ENCODE measurements at regions not wholly inside any gene's neighbourhood (a gene's known extent, or its start where the extent isn't known, plus 50 kb on each side); places are given as distances from the start of the nearest gene placed in this dataset.
"Not testable (repeated sequence)": the region's sequence is repeated elsewhere in the genome, so short reads cannot be mapped to it uniquely, and the experiment has no call there.

DNA sequence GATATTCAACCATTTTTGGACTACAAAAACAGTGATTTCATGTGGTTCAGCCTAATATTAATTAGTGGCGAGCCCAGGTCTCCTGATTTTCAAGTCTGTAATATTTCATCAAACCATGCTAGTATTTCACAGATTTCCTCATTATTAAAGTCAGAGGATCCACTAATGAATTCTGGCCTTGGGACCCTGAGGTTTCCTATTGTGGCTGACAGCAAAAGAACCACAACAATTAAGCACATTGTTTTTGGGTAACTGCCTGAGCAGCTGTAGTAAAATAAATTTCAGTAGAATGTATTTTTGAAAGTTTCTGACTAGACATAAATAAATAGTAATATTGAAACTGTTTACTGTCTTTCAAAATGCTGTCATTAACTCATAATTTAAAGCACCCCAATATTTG lies 630.7 kb upstream of the MMS22L start:
- DNase-seq (ENCODE audit: low read depth, low spot score), result no peak

- DNase-seq (ENCODE audit: low read depth, low spot score), result no peak
Observed at GRCh38 chr6:97914912-97915311, 631.9 kb upstream of the MMS22L start.

- DNase-seq (ENCODE audit: low read depth, low spot score), result no peak
Observed at GRCh38 chr6:97915537-97915936, 632.5 kb upstream of the MMS22L start.

GRCh38 chr6:97917369-97917768 lies 634.4 kb upstream of the MMS22L start:
- DNase-seq (ENCODE audit: low read depth, low spot score), result peak; percentile 8

DNA sequence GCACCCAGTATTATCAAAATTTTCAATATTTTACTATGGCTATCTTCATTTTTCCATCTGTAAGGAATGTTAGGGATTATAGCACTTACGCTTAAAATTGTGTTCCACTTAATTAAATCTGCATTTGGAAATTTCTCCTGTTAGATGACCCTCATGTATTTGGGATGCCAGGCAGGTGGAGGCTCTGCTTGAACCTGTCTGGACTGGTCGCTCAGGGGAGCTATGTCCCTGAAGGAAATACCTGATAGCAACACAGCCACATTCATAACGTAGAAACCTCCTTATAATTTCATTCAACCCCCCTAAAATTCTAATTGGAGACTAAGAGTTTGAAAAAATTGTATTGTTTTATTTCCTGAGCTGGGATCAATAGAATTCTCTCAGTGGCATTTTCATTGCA lies 636.0 kb upstream of the MMS22L start:
- no peak for DNase-seq (ENCODE audit: low read depth, low spot score)

DNA sequence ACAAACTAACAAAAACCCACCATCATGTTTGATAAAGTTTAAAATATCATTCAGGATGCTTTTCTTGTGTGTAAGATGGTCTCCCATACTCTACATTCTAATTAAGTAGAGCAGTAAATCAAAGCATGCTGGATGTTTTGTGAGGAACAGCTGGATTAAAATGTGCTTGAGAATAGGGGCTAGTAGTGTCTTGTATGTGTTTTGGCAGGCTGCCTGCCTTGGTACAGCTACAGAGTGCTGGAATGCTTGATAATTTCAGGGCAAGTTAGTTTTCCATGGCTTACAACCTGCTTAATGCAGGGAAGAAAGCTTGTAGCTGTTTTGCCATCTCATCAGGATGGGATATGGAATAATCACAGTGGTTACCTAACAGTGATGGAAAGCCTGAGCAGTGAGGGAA lies 636.6 kb upstream of the MMS22L start:
- DNase-seq (ENCODE audit: low read depth, low spot score), result no peak

DNA sequence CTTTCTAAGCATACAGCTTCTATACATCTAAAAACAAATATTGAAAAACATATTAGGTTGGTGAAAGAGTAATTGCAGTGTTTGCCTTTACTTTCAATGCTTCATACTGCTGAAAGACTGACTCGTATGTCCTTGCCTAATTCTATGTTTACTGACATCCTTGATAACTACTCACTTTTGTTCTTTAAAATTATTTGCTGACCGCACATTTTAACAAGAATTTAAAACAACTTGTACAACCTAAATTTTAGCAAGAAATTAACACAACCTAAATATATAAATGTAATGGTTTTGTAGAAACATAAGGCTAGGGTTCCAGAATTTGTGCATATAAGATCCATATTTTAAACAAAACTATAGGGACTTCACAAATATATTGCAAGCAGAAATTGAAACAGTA lies 640.2 kb upstream of the MMS22L start:
- no peak for DNase-seq (ENCODE audit: low read depth, low spot score)

DNA sequence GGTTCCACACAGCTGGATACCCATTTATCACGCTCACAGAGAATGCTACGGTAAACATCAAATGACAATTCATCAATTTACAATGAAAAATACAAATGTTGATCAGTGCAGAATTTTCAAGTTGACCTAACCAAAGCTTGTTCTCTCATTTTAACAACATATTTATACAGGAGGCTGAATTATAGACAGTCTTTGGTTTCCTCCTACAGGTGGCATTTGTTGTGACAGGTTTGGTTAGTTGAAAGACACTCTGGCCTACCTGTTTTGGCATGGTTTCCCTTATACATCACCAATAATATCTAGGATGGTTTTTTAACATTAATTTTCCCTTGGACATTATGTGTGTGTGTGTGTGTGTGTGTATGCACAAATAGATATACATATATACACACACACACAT lies 642.5 kb upstream of the MMS22L start:
- DNase-seq (ENCODE audit: low read depth, low spot score), result no peak

- DNase-seq (ENCODE audit: low read depth, low spot score), result no peak
Observed at GRCh38 chr6:97939440-97940168, 656.6 kb upstream of the MMS22L start.

DNA sequence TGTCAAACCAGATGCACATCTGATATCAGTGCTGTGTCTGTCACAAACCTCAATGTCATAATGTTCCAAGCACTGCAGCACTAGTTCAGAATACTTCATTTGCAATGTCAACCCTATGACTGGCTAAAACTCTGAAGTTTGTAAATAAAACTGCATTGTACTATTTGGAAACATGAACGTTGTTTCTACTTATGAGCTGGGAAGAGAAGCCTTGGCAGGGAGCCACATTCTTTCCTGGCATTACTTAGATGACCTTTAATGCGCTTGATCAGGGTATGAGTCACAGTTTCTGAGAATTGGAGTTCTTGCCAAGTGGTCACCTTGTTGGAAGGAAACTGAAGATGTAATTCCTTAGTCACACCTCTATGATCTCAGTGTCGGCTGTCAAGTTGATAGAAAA lies 664.8 kb upstream of the MMS22L start:
- DNase-seq (ENCODE audit: low read depth, low spot score), result no peak

DNA sequence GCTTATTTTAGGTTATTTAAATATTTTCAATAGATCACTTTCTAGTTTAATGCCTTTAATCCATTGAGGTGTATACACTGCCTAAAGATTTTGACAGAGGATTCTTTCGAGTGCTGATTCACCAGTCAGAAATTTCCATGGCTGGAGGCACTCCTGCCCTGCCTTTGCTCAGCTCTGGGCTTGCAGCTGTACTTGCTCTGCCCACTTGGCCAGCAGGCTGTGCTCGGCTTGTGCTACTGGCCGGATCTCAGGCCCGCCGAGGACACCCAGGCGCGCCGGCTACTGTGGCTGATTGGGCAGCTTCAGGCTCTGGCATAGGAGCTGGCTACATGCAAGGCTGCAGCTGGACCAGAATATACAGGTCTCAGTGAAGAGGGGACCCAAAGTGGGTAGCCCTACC lies 675.1 kb upstream of the MMS22L start:
- DNase-seq (ENCODE audit: low read depth, low spot score), result peak; percentile 83

DNA sequence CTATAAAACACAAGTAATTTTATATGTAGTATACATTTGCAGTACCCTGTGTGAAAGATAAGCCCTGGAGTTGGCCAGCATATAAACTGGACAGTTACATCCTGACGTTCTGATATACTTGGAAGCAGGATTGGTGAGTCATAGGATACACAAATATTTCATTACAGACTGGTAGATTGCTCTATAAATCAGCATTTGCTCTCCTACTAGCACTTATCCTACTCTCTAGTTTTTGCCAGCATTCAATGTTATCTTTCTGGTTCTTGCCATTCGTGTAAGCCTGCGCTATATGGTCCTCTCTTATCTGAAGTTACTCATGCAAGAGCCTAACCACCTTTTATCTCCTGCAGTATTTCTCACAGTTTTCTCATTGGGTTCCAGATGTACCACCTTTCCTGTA lies 680.2 kb upstream of the MMS22L start:
- DNase-seq (ENCODE audit: low read depth, low spot score), result no peak

- DNase-seq (ENCODE audit: low read depth, low spot score), result no peak
Observed at GRCh38 chr6:97969065-97969464, 686.0 kb upstream of the MMS22L start.

DNA sequence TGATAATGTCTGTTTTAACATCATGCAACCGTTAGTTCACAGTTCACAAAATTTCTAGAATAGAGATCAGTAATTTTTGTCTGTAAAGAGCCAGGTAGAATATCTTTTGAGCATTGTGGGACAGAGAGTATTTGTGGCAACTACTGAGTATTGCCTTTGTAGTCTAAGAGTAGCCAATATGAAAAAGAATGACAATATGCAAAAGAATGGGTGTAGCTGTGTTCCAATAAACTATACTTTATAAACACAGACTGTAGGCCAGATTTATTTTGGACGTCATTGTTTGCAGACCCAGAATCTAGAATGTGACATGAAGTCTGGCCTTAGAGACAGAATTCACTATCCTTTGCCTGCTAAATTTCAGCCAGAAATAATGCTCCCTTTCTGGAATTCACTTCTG lies 694.1 kb upstream of the MMS22L start:
- no peak for DNase-seq (ENCODE audit: low read depth, low spot score)

DNA sequence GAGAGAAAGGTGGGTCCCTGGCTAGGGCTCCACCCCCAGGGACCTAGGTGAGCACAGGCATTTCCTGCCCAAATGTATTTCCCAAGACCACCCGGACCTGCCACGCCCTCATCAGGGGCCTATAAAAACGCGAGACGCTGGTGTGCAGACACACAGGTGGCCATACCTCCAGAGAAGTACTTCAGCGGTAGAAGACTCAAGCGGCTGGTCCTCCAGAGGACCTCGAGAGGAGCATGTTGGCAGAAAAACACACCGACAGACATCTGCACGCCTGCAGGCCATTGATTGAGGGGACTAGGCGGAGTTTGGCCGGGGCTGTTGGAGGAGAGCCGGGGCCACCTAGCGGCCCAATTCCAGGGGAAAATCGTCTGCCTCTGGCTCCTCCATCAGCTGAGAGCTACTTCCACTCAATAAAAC lies 695.8 kb upstream of the MMS22L start:
- peak; percentile 71 for DNase-seq (ENCODE audit: low read depth, low spot score)

GRCh38 chr6:97979285-97979684 lies 696.3 kb upstream of the MMS22L start:
- not testable (repeated sequence) for DNase-seq (ENCODE audit: low read depth, low spot score)

- no peak for DNase-seq (ENCODE audit: low read depth, low spot score)
Observed at GRCh38 chr6:97989451-97989850, 706.4 kb upstream of the MMS22L start.

DNA sequence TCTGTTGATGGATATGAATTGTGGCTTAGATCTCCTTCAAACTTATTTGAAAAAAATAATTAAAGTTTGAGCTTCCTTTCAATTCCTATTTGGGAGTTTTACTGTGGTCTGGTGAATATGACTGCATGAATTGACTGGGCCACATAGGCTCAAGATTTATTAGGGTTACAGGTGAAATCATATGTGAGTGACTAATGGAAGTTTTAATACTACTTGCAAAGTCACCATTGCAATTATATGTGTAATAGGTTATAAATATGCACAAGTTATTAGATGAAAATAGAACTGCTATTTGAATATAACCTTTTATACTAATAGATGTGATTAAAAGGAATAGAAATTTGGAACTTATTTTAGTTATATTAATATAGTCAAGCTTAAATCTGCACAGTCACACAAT lies 712.1 kb upstream of the MMS22L start:
- no peak for DNase-seq (ENCODE audit: low read depth, low spot score)

DNA sequence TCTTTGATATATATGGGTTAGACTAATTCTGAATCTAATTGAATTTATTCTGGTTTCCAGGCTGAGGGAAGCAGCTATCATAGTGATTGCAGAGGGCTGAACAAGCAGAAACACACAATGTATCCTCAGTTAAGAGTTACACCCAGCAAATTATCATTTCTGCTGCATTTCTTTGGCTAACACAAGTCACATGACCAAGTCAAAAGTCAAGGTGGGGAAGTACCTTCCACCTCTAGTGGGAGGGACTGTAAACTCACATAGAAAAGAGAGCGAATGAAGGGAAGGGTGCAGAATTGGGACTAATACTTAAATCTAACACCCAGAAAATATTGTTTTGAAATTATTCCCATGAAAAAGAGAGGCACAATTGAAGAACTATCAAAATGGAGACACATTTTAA lies 719.7 kb upstream of the MMS22L start:
- DNase-seq (ENCODE audit: low read depth, low spot score), result no peak

- DNase-seq (ENCODE audit: low read depth, low spot score), result no peak
Observed at GRCh38 chr6:98014442-98015201, 731.6 kb upstream of the MMS22L start.

GRCh38 chr6:98016565-98016964 lies 733.5 kb upstream of the MMS22L start:
- no peak for DNase-seq (ENCODE audit: low read depth, low spot score)

DNA sequence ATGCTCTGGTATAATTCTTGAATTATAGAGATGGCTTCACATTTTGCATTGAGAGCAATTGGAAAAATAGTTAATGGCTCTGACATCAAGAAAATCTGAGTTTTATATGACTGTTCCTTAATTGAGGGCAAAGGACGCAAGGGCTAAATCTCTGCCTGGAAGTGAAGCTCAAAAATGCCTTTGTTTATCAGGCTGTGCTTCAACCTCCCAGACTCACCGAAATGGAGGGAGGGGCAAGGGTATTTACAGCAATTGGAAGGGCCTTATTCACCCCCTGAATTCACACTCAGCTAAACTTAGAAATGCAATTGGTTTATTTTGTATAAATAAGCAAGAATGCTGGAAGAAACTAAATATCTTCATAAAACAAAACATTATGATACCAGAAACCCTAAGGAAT lies 737.2 kb upstream of the MMS22L start:
- no peak for DNase-seq (ENCODE audit: low read depth, low spot score)

GRCh38 chr6:98024359-98024758 lies 741.3 kb upstream of the MMS22L start:
- no peak for DNase-seq (ENCODE audit: low read depth, low spot score)
